Esophagus squamous epithelium (tissue), 4 donors: ENCODE measurements at regions not wholly inside any gene's neighbourhood (a gene's known extent, or its start where the extent isn't known, plus 50 kb on each side); places are given as distances from the start of the nearest gene placed in this dataset.

Source experiments
- CTCF ChIP-seq, 6 experiments: fragments of 450-650 bp in 4 of 6; fragments of 200-600 bp in 2 of 6; sonication (generic) in 2 of 6; IDR thresholded peaks; one replicate each; pipeline ENCODE4 v1.5.1; 2016 to 2019; ENCODE audit warnings: antibody characterized with exemption in 6 of 6, mild to moderate bottlenecking in 4 of 6, moderate library complexity in 4 of 6
- POLR2A ChIP-seq, 4 donors: fragments of 450-650 bp; IDR thresholded peaks; one replicate each; pipeline ENCODE4 v1.6.1; 2017; ENCODE audit warnings: antibody characterized with exemption in 4 of 4, mild to moderate bottlenecking in 4 of 4, moderate library complexity in 3 of 4

- no peak for TF ChIP-seq CTCF (IDR thresholded peaks at IDR 0.05)
- no peak for TF ChIP-seq POLR2A (IDR thresholded peaks at IDR 0.05)
Measured at GRCh38 chr17:36705283-36705795, 104.0 kb downstream of the MRM1 start.
